OCI-LY7 (cell line): ENCODE measurements at regions not wholly inside any gene's neighbourhood (a gene's known extent, or its start where the extent isn't known, plus 50 kb on each side); places are given as distances from the start of the nearest gene placed in this dataset.

Experiments
- BruUV-seq: library from RNA; stranded (reverse); fragments of 400-500 nt; replicated peaks from 2 replicates; lab custom pipeline; 2021; lab: Mats Ljungman, UMichigan
- CTCF ChIA-PET: fragments of 300-600 bp; sonication (Branson Sonifier 250); formaldehyde crosslinking; loops from one replicate; lab custom pipeline; 2022; ENCODE audit warnings: antibody characterized with exemption; ENCODE audit not compliant: unreplicated experiment; lab: Charles Lee
- POLR2A ChIA-PET: fragments of 300-600 bp; sonication (Branson Sonifier 250); formaldehyde crosslinking; loops from one replicate; lab custom pipeline; 2022; ENCODE audit warnings: antibody characterized with exemption; lab: Charles Lee
- DNase-seq: peaks from one replicate; pipeline ENCODE4 v3.0.0-alpha.2; 2015; ENCODE audit warnings: low spot score
- H2AFZ ChIP-seq: fragments of 200-600 bp; sonication (generic), shearing (Covaris generic); 2 replicates; pipeline ENCODE4 v1.6.1; 2014; ENCODE audit warnings: mild to moderate bottlenecking, antibody characterized with exemption, low read length, moderate library complexity
- H3K27ac ChIP-seq: fragments of 200-600 bp; sonication (generic); 2 replicates; pipeline ENCODE4 v1.5.1; 2014; ENCODE audit warnings: mixed run types, low read depth, mild to moderate bottlenecking, moderate library complexity, low read length, inconsistent platforms; ENCODE audit not compliant: poor library complexity, severe bottlenecking
- H3K36me3 ChIP-seq: fragments of 200-600 bp; sonication (generic); 2 replicates; pipeline ENCODE4 v1.6.1; 2014; ENCODE audit warnings: mild to moderate bottlenecking, antibody characterized with exemption, low read length, moderate library complexity, mixed read lengths; ENCODE audit not compliant: insufficient read depth
- H3K4me1 ChIP-seq: fragments of 200-600 bp; sonication (generic); 2 replicates; pipeline ENCODE4 v1.5.1; 2014; ENCODE audit warnings: mild to moderate bottlenecking, low read length; ENCODE audit not compliant: insufficient read depth, poor library complexity, severe bottlenecking
- H3K4me2 ChIP-seq: fragments of 200-600 bp; sonication (generic); 2 replicates; pipeline ENCODE4 v1.6.1; 2014; ENCODE audit warnings: mild to moderate bottlenecking, low read length
- H3K4me3 ChIP-seq: fragments of 200-600 bp; sonication (generic); 2 replicates; pipeline ENCODE4 v1.5.1; 2014; ENCODE audit warnings: mild to moderate bottlenecking, low read depth, low read length; ENCODE audit not compliant: poor library complexity, severe bottlenecking
- H3K79me2 ChIP-seq: fragments of 200-600 bp; sonication (generic); 2 replicates; pipeline ENCODE4 v1.6.1; 2016; ENCODE audit warnings: low read depth, mild to moderate bottlenecking, low read length, moderate library complexity, mixed read lengths; ENCODE audit not compliant: insufficient read depth
- H3K9me2 ChIP-seq: fragments of 200-600 bp; sonication (generic); 2 replicates; pipeline ENCODE4 v1.6.1; 2016; ENCODE audit warnings: mild to moderate bottlenecking, low read length, mixed read lengths; ENCODE audit not compliant: insufficient read depth
- H3K9me3 ChIP-seq: fragments of 200-600 bp; sonication (generic); 2 replicates; pipeline ENCODE4 v1.6.1; 2014; ENCODE audit warnings: mild to moderate bottlenecking, mixed run types, low read length, mixed read lengths
- H4K20me1 ChIP-seq: fragments of 200-600 bp; sonication (generic); 2 replicates; pipeline ENCODE4 v1.6.1; 2014; ENCODE audit warnings: mild to moderate bottlenecking, antibody characterized with exemption, low read length, moderate library complexity, mixed read lengths; ENCODE audit not compliant: insufficient read depth
- EZH2phosphoT487 ChIP-seq: fragments of 200-600 bp; sonication (generic); IDR thresholded peaks from 2 replicates; pipeline ENCODE4 v1.6.1; 2018; ENCODE audit warnings: low read depth, borderline replicate concordance, mild to moderate bottlenecking, mixed run types, antibody characterized with exemption, low read length, moderate library complexity, mixed read lengths
- intact Hi-C: fragments of 100-400 bp; cut with micrococcal nuclease; formaldehyde crosslinking; loops from one replicate; pipeline ENCODE4 v1.10.0; 2022; ENCODE audit not compliant: unreplicated experiment
- TF ChIP-seq, protein P1 (sequence below): fragments of 200-600 bp; sonication (generic); conservative IDR thresholded peaks from 2 replicates; pipeline ENCODE4 v1.5.1; 2014; ENCODE audit warnings: mild to moderate bottlenecking, antibody characterized with exemption, low read length, moderate library complexity, mixed read lengths

DNA sequence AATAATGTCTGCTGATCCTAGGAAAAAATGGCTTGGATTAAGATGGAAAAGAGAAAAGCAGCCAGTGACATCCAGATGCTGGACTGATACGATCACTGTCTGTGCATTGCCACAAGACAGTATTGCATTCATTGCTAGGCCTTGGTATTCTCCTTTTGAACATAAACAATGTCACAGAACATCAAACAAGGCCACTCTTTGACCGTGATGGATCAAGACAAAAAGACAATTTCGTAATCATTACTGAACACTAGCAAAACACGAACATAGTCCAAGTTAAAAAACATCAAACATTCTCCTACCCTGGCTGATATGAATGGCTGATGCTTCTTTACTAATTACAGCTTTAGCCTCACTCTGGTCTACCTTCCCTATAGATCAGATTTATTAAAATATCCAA is 374.1 kb upstream of the CXorf51B start:
- intact Hi-C loops, result no loop called here
- ChIA-PET POLR2A (no interaction called here), CTCF (no interaction called here)
- no peak for DNase-seq
- Histone ChIP-seq H2AFZ (no peak overlapping the region), H3K79me2 (no peaks in the 10 kb centered on the region), H3K4me2 (no peak overlapping the region), H3K4me1 (no peaks in the 10 kb centered on the region), H3K9me2 (no peaks in the 10 kb centered on the region), H3K36me3 (no peaks in the 10 kb centered on the region), H3K4me3 (no peak overlapping the region), H3K27ac (no peak overlapping the region), H3K9me3 (no peaks in the 10 kb centered on the region), H4K20me1 (no peaks in the 10 kb centered on the region)
- TF ChIP-seq, protein P1, sequence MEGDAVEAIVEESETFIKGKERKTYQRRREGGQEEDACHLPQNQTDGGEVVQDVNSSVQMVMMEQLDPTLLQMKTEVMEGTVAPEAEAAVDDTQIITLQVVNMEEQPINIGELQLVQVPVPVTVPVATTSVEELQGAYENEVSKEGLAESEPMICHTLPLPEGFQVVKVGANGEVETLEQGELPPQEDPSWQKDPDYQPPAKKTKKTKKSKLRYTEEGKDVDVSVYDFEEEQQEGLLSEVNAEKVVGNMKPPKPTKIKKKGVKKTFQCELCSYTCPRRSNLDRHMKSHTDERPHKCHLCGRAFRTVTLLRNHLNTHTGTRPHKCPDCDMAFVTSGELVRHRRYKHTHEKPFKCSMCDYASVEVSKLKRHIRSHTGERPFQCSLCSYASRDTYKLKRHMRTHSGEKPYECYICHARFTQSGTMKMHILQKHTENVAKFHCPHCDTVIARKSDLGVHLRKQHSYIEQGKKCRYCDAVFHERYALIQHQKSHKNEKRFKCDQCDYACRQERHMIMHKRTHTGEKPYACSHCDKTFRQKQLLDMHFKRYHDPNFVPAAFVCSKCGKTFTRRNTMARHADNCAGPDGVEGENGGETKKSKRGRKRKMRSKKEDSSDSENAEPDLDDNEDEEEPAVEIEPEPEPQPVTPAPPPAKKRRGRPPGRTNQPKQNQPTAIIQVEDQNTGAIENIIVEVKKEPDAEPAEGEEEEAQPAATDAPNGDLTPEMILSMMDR, result no peak
- TF ChIP-seq EZH2phosphoT487, result no peak
- no TSS peak for BruUV-seq

DNA sequence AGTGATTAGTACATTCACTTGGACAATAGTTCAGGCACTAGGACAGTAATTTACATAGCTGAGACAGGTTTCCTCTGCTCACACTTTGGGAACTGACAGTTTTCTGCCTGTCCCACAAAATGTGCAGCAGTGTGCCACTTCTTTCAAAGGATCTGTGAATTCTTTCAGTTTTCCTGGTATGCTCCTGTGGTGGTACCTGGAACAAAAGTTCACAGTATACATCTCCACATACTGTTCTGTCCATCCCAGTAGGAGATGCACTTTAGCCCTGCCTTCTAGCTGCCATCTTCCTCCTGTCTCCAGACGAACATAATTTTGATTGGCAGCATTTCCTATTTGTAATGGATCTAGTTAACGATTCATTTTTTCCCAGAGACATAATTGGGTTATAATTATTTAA is 360.8 kb upstream of the CXorf51B start:
- intact Hi-C loops, result no loop called here
- Histone ChIP-seq H3K9me3 (no peaks in the 10 kb centered on the region), H3K36me3 (no peaks in the 10 kb centered on the region), H3K4me3 (no peak overlapping the region), H3K9me2 (no peaks in the 10 kb centered on the region), H3K27ac (no peak overlapping the region), H3K4me2 (no peak overlapping the region), H3K79me2 (no peaks in the 10 kb centered on the region), H2AFZ (no peak overlapping the region), H3K4me1 (no peaks in the 10 kb centered on the region), H4K20me1 (no peaks in the 10 kb centered on the region)
- ChIA-PET POLR2A (interaction anchor here (0.6 kb wide), 1 partner anchor 548 kb away, joined by 3 read pairs; no protein-coding TSS in a partner anchor), CTCF (no interaction called here)
- no peak for DNase-seq
- no peak for TF ChIP-seq EZH2phosphoT487
- TF ChIP-seq, protein P1, result no peak
- no TSS peak for BruUV-seq

DNA sequence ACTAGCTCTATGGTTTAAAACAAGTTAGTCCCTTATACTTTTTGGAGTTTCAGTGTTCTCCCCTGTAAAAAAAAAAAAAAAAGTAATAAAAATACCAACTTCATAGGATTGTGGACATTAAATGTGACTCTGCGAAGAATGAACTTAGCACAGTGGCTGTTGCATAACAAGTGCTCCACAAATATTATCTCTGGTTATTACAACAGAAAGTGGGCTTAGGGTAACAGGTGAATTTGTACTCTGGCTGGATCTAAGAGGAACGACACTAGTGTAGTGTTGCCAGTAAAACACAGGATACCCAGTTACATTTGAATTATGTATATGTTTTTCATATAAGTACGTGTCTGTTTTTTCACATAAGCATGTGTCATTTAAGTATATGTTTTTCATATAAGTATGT is 360.3 kb upstream of the CXorf51B start:
- no peaks in the 10 kb centered on the region for H3K79me2 ChIP-seq
- no peaks in the 10 kb centered on the region for H3K9me3 ChIP-seq
- no peak overlapping the region for H3K27ac ChIP-seq
- H3K9me2 ChIP-seq, result no peaks in the 10 kb centered on the region
- intact Hi-C loops, result no loop called here
- no peak overlapping the region for H3K4me2 ChIP-seq
- TF ChIP-seq, protein P1, result no peak
- TF ChIP-seq EZH2phosphoT487, result no peak
- DNase-seq, result no peak
- ChIA-PET POLR2A (interaction anchor here (0.6 kb wide), 1 partner anchor 548 kb away, joined by 3 read pairs; no protein-coding TSS in a partner anchor), CTCF (no interaction called here)
- H3K4me3 ChIP-seq, result no peak overlapping the region
- H3K4me1 ChIP-seq, result no peaks in the 10 kb centered on the region
- BruUV-seq, result no TSS peak
- no peaks in the 10 kb centered on the region for H4K20me1 ChIP-seq
- H2AFZ ChIP-seq, result no peak overlapping the region
- no peaks in the 10 kb centered on the region for H3K36me3 ChIP-seq
